AG09309 (cell line): ENCODE measurements at regions not wholly inside any gene's neighbourhood (a gene's known extent, or its start where the extent isn't known, plus 50 kb on each side); places are given as distances from the start of the nearest gene placed in this dataset.

Experiments
- DNase-seq: peaks from one replicate; pipeline ENCODE4 v3.0.0-alpha.2; 2010; ENCODE audit warnings: low read depth
- H3K4me3 ChIP-seq: 2 replicates; pipeline ENCODE4 v1.5.1; 2011; ENCODE audit warnings: mild to moderate bottlenecking, low read depth, low read length, moderate library complexity; ENCODE audit not compliant: control insufficient read depth
- CTCF ChIP-seq: IDR thresholded peaks from 2 replicates; pipeline ENCODE4 v1.5.1; 2011; ENCODE audit warnings: mild to moderate bottlenecking, low read depth, low read length, inconsistent platforms; ENCODE audit not compliant: insufficient read depth, control insufficient read depth; ENCODE audit errors: missing control alignments

DNA sequence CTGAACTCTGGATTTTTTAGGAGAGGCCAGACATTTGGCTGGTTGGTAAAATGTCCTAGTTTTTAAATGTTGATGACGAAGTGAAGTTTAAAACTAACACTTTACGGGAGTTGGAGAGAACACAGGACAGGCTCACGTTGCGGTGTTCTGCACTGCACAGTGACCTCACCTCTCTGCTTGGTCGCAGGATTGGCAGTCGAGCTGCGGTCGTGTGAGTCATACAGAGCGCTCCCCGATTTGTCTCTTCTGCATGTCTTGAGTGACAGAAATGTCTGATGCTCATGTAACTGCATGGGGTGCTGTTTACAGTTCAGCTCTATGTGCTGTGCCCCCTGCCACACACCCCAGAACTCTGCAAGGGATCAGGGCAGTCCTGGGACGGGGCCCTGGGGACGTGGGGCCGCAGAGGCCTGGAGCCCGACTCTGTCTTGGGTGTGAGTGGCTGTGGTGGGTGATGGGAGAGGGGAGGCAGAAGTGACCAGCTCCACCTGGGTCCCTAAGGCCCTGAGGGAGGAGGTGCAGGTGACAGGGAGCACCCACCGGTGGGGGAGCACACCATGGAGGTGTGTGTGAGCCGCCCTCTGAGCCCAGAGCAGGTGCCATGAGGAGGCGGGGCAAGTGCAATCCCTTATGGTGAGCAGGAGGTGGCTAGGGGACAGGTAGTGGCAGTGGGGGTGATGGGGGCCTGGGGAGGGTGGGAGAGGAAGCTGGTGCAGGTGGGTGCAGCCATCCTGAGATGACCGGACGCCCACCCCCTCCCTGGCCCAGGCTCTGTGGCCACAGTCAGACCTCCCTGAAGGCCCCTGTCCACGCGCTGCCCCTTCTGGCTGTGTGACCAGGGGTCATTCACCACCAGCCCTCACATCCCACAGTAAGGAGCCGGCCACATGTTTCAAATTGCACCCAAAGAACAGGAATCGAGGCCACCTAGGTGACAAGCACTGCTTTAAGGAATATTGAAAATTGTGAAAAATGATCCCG lies 77.9 kb upstream of the ADRA2C start:
- no peak for DNase-seq
- no peak for TF ChIP-seq CTCF
- no peak overlapping the region for H3K4me3 ChIP-seq

DNA sequence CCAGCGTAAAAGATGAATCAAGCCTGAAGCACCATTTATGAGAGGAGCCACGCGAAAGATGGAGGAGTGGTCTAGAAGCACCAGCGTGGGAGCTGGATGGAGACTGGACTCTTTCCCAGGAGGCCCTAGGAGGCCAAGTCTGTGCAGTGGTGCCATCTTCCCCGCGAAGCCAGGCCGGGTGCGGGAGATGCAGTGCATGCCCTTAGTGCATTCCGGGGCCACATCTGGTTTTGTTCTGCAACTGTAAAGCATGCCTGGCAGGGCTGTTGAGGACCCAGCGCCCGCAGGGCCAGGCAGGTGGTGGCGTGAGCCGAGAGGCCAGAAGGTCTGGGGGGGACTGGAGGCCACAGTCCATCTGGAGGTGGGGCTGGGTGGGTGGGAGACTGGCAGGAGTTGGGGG lies 78.6 kb upstream of the ADRA2C start:
- DNase-seq = no peak
- no peak overlapping the region for H3K4me3 ChIP-seq
- no peak for TF ChIP-seq CTCF

- H3K4me3 ChIP-seq = no peak overlapping the region
- no peak for TF ChIP-seq CTCF
- DNase-seq = no peak
These were observed 79.4 kb upstream of the ADRA2C start for GRCh38 chr4:3686753-3687152.

DNA sequence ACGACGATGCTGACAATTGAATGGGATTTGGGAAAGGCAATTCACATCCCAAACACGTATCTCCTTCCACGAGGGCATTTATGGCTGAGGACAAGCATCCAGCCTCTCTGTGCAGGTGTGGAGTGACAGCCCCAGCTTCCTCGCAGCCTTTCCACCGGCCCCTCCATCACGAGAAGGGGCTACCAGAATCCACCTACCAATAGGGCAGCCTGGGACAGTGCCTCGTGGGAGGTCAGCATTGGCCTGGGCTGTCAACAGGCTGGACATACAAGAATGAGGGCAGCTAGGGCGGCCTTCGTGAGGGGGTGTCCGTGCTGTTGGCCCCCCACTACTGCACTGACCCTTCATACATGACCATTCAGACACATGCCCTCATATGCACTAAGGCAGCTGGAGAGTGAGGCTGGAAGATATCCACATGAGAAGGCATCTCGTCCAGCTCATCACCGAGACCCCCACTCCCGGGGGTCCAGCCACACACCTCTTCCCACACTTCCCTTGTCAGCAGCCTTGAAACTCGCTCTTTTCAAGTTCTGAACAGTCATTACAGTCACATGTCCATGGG lies 81.0 kb upstream of the ADRA2C start:
- TF ChIP-seq CTCF = no peak
- no peak overlapping the region for H3K4me3 ChIP-seq
- no peak for DNase-seq

DNA sequence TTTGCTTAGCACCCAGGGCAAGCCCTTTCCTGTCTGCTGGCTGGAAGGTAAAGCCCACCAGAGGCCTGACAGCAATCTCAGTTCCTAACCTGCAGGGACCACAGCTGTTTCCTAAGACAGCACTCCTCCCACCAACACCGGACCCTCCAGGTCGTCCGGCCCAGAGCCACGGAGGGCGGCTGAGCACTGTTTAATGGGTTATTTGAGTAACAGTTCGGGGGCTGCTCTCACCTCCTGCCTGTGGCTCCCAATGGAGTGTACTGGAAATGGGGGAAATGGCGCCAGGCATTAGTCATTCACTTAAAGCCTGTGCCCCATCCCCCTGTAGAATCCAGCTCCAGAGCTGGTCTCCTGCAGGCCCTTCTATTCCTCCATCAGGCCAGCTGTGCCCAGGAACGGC lies 81.6 kb upstream of the ADRA2C start:
- no peak for DNase-seq
- H3K4me3 ChIP-seq = no peak overlapping the region
- no peak for TF ChIP-seq CTCF

DNA sequence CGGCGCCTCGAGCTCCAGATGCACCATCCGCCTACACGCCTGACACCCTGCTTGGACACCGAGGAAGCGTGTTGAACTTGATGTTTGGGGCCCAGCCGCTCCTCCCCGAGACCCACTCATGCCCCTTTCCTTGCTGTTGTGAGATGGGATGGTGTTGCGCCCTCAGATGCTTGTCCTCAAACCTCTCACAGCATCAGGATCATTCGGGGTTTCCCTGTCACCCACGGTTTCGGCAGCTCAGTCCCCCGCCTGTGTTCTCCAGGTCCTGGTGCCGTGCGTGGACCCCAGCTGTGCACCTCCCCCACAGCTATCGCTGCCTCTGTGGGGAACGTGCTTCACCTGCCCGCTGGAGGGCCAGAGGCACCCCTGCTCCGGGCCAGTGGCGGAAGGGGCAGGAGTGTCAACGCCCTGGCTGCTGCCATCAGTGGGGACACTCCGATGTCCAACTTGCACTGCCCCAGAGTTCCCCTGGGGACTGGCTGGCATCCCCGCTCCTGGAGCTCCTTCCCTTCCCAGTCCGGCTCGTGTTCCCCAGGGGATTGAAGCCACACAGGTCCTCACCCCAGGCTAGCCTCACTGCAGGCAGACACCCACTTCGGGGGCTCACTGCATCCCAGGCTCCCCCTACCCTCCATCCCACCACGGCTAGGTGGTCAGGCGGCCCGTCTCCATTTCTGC lies 82.3 kb upstream of the ADRA2C start:
- no peak for DNase-seq
- TF ChIP-seq CTCF = no peak
- no peak overlapping the region for H3K4me3 ChIP-seq
